GM06990 (cell line): ENCODE measurements at regions not wholly inside any gene's neighbourhood (a gene's known extent, or its start where the extent isn't known, plus 50 kb on each side); places are given as distances from the start of the nearest gene placed in this dataset.

Experiments
- DNase-seq: peaks from one replicate; pipeline ENCODE4 v3.0.0-alpha.2; 2011; ENCODE audit not compliant: insufficient read length; ENCODE audit errors: extremely low read depth
- H3K27me3 ChIP-seq: replicated peaks from 2 replicates; pipeline ENCODE4 v1.6.0; 2011; ENCODE audit warnings: low read length; ENCODE audit not compliant: control insufficient read depth, insufficient read depth
- H3K36me3 ChIP-seq: 2 replicates; pipeline ENCODE4 v1.5.1; 2011; ENCODE audit warnings: low read length; ENCODE audit not compliant: control insufficient read depth, insufficient read depth
- H3K4me3 ChIP-seq: replicated peaks from 2 replicates; pipeline ENCODE4 v1.5.1; 2011; ENCODE audit warnings: low read depth, mild to moderate bottlenecking, control low read depth, low read length
- CTCF ChIP-seq: IDR thresholded peaks from 2 replicates; pipeline ENCODE4 v1.5.1; 2011; ENCODE audit warnings: low read length, control low read depth, mild to moderate bottlenecking, inconsistent platforms; ENCODE audit not compliant: insufficient read depth, poor library complexity, severe bottlenecking

GRCh38 chr12:113725557-113725876, 240.6 kb downstream of the RBM19 start:
- no peak for TF ChIP-seq CTCF
- no peaks in the 10 kb centered on the region; the same call in 1 of the 2 replicates for H3K27me3 ChIP-seq
- no peak overlapping the region for H3K4me3 ChIP-seq
- no peak for DNase-seq
- H3K36me3 ChIP-seq = no peaks in the 10 kb centered on the region

- no peak overlapping the region for H3K4me3 ChIP-seq
- DNase-seq = no peak
- H3K27me3 ChIP-seq = no peaks in the 10 kb centered on the region; the same call in 1 of the 2 replicates
- H3K36me3 ChIP-seq = no peaks in the 10 kb centered on the region
- no peak for TF ChIP-seq CTCF
These were observed 241.2 kb downstream of the RBM19 start for GRCh38 chr12:113724794-113725556.

- Histone ChIP-seq H3K4me3 (no peak overlapping the region), H3K27me3 (no peaks in the 10 kb centered on the region; the same call in 1 of the 2 replicates), H3K36me3 (no peaks in the 10 kb centered on the region)
- DNase-seq = no peak
- no peak for TF ChIP-seq CTCF
These were observed 242.5 kb downstream of the RBM19 start for GRCh38 chr12:113723631-113724030.

- TF ChIP-seq CTCF = no peak
- no peak for DNase-seq
- H3K4me3 ChIP-seq = no peak overlapping the region
- no peaks in the 10 kb centered on the region; the same call in 1 of the 2 replicates for H3K27me3 ChIP-seq
- H3K36me3 ChIP-seq = no peaks in the 10 kb centered on the region
These were observed 243.4 kb downstream of the RBM19 start for GRCh38 chr12:113722747-113723146.

- DNase-seq = no peak
- Histone ChIP-seq H3K4me3 (no peak overlapping the region), H3K36me3 (no peaks in the 10 kb centered on the region), H3K27me3 (no peaks in the 10 kb centered on the region)
- TF ChIP-seq CTCF = no peak
These were observed 245.5 kb downstream of the RBM19 start for GRCh38 chr12:113720629-113721028.

GRCh38 chr12:113719911-113720591, 246.1 kb downstream of the RBM19 start:
- Histone ChIP-seq H3K4me3 (no peak overlapping the region), H3K27me3 (no peaks in the 10 kb centered on the region), H3K36me3 (no peaks in the 10 kb centered on the region)
- no peak for TF ChIP-seq CTCF
- DNase-seq = no peak
